Right lobe of liver (tissue), 4 donors: ENCODE measurements at regions not wholly inside any gene's neighbourhood (a gene's known extent, or its start where the extent isn't known, plus 50 kb on each side); places are given as distances from the start of the nearest gene placed in this dataset.

ENCODE experiments used
- CTCF ChIP-seq, 4 donors: fragments of 200-600 bp in 3 of 4; fragments of 450-650 bp in 1 of 4; IDR thresholded peaks; one replicate each; pipeline versions ENCODE4 v1.5.1 to v1.8.0; 2016 to 2022; ENCODE audit warnings: antibody characterized with exemption in 4 of 4, mild to moderate bottlenecking in 2 of 4
- POLR2A ChIP-seq: fragments of 450-650 bp; IDR thresholded peaks from one replicate; pipeline ENCODE4 v1.6.1; 2017; ENCODE audit warnings: antibody characterized with exemption, mild to moderate bottlenecking
- donor health status: DM: no; HTN: no; CAD: no.
- donor health status: DM: no; HTN: no; CAD: no.
- donor health status: DM: no; HTN: yes; CAD: no.

GRCh38 chr6:126147291-126147815, 161.0 kb downstream of the TRMT11 start:
- no peak for TF ChIP-seq POLR2A
- TF ChIP-seq CTCF (IDR thresholded peaks at IDR 0.05): no peak
